ENCODE measurements at regions not wholly inside any gene's neighbourhood (a gene's known extent, or its start where the extent isn't known, plus 50 kb on each side); places are given as distances from the start of the nearest gene placed in this dataset.

DNA sequence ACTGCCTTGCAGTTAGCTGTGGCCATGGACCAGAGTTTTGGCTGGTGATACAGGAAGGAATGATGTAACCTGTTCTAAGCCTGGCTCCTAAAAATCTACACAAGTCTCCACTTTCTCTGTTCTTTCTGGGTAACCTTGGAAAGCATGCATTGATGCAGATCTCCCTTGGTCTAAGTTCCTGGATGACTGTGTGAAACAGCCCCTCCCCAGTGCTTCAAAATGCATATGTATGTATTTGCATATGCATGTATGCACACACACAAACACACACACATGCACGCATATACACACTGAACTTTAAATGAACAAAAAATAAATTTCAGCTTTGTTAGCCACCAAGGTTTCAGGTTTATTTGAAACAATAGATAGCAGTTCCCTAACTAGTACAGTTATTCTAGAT, 296.1 kb downstream of the OSR1 start:
- Histone ChIP-seq H3K36me3 (ENCODE audit: control insufficient read depth, insufficient read depth, low read length) (no peaks in the 10 kb centered on the region), H3K9ac (ENCODE audit: insufficient read depth in 1 of 2, low read depth in 2 of 2, low read length in 2 of 2) (no peak overlapping the region), H3K27ac (ENCODE audit: extremely low read depth, low read depth, low read length) (no peak overlapping the region), H3K9me3 (replicated peaks; ENCODE audit: control insufficient read depth, insufficient read depth, low read depth, low read length) (no peaks in the 10 kb centered on the region; the same call in 1 of the 2 replicates), H3K79me2 (ENCODE audit: control insufficient read depth, insufficient read depth, low read length) (no peaks in the 10 kb centered on the region), H3K9me1 (ENCODE audit: control insufficient read depth, insufficient read depth, low read length) (no peaks in the 10 kb centered on the region), H4K20me1 (replicated peaks; ENCODE audit: control insufficient read depth, insufficient read depth, low read length) (no peaks in the 10 kb centered on the region), H3K4me1 (replicated peaks in 1 of 2; ENCODE audit: control insufficient read depth in 2 of 2, insufficient read depth in 2 of 2, low read length in 2 of 2) (no peaks in the 10 kb centered on the region), H3K4me3 (no peak overlapping the region), H2AFZ (ENCODE audit: low read depth, low read length) (no peak overlapping the region), H3K27me3 (ENCODE audit: control insufficient read depth in 2 of 2, insufficient read depth in 2 of 2, low read length in 2 of 2) (no peaks in the 10 kb centered on the region), H3K4me2 (ENCODE audit: insufficient read depth, low read length) (no peak overlapping the region)
- FAIRE-seq (no peak), ATAC-seq (no peak), DNase-seq (ENCODE audit: extremely low read depth in 1 of 4, low spot score in 3 of 4) (no peak)
- intact Hi-C loops (cut with micrococcal nuclease) (no loop called here), in situ Hi-C loops (cut with MboI) (no loop called here)
- TF ChIP-seq, protein P1, sequence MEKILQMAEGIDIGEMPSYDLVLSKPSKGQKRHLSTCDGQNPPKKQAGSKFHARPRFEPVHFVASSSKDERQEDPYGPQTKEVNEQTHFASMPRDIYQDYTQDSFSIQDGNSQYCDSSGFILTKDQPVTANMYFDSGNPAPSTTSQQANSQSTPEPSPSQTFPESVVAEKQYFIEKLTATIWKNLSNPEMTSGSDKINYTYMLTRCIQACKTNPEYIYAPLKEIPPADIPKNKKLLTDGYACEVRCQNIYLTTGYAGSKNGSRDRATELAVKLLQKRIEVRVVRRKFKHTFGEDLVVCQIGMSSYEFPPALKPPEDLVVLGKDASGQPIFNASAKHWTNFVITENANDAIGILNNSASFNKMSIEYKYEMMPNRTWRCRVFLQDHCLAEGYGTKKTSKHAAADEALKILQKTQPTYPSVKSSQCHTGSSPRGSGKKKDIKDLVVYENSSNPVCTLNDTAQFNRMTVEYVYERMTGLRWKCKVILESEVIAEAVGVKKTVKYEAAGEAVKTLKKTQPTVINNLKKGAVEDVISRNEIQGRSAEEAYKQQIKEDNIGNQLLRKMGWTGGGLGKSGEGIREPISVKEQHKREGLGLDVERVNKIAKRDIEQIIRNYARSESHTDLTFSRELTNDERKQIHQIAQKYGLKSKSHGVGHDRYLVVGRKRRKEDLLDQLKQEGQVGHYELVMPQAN (IDR thresholded peaks at IDR 0.05; ENCODE audit: borderline replicate concordance): no peak
- CTCF ChIA-PET (ENCODE audit: low intra/inter-chr PET ratio): no interaction called here
- BruUV-seq (replicated peaks): no TSS peak
- POLR2A ChIA-PET: no interaction called here
- 0% methylated on average over 1 of the region's 1 CpG for WGBS (ENCODE audit: insufficient coverage, low coverage, missing lambda C conversion rate)

DNA sequence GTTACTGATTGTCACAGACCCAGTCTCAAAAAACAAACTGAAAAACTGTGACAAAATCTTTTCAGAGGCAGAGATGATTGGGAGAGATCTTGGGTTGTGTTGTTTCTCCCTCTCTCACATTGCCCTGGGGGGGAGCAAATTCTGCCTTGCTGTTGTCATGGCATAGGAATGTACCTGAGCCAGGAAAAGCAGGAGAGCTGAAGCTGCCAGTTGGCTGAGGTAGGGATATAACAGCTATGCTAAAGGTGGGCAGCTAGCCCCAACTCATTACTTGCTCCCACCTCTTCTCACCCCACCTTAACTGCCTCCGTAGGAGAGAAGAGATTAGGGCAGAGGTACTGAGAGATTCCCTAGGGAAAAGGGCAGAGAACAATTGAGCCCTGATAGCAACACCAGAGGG, 299.3 kb downstream of the OSR1 start:
- FAIRE-seq: no peak
- TF ChIP-seq, protein P2, sequence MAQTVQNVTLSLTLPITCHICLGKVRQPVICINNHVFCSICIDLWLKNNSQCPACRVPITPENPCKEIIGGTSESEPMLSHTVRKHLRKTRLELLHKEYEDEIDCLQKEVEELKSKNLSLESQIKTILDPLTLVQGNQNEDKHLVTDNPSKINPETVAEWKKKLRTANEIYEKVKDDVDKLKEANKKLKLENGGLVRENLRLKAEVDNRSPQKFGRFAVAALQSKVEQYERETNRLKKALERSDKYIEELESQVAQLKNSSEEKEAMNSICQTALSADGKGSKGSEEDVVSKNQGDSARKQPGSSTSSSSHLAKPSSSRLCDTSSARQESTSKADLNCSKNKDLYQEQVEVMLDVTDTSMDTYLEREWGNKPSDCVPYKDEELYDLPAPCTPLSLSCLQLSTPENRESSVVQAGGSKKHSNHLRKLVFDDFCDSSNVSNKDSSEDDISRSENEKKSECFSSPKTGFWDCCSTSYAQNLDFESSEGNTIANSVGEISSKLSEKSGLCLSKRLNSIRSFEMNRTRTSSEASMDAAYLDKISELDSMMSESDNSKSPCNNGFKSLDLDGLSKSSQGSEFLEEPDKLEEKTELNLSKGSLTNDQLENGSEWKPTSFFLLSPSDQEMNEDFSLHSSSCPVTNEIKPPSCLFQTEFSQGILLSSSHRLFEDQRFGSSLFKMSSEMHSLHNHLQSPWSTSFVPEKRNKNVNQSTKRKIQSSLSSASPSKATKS (CRISPR knock-in tag; IDR thresholded peaks at IDR 0.05): no peak
- TF ChIP-seq EZH2 (IDR thresholded peaks at IDR 0.05; ENCODE audit: borderline replicate concordance, low read depth, low read length) (no peak), MED1 (CRISPR knock-in tag; IDR thresholded peaks at IDR 0.05; ENCODE audit: borderline replicate concordance) (no peak), HDAC8 (tag; IDR thresholded peaks at IDR 0.05) (no peak), NFXL1 (CRISPR knock-in tag; IDR thresholded peaks at IDR 0.05) (no peak), SRSF7 (optimal IDR thresholded peaks at IDR 0.05; ENCODE audit: low read depth, low read length) (no peak), DPF2 (IDR thresholded peaks at IDR 0.05) (no peak)
- WGBS (ENCODE audit: insufficient coverage, low coverage, missing lambda C conversion rate): 0% methylated on average over 1 of the region's 1 CpG
- no peaks in the 10 kb centered on the region for H3K36me3 ChIP-seq (ENCODE audit: control insufficient read depth, insufficient read depth, low read length)
- H3K9me1 ChIP-seq (ENCODE audit: control insufficient read depth, insufficient read depth, low read length): no peaks in the 10 kb centered on the region
- no peaks in the 10 kb centered on the region for H4K20me1 ChIP-seq (replicated peaks; ENCODE audit: control insufficient read depth, insufficient read depth, low read length)
- no peaks in the 10 kb centered on the region for H3K4me1 ChIP-seq (replicated peaks in 1 of 2; ENCODE audit: control insufficient read depth in 2 of 2, insufficient read depth in 2 of 2, low read length in 2 of 2)
- intact Hi-C loops (cut with micrococcal nuclease): no loop called here
- BruUV-seq (replicated peaks): no TSS peak
- CTCF ChIA-PET (ENCODE audit: low intra/inter-chr PET ratio): no interaction called here
- POLR2A ChIA-PET: no interaction called here
- H2AFZ ChIP-seq (ENCODE audit: low read depth, low read length): no peak overlapping the region
- no peak overlapping the region for H3K4me3 ChIP-seq
- no peaks in the 10 kb centered on the region for H3K27me3 ChIP-seq (ENCODE audit: control insufficient read depth in 2 of 2, insufficient read depth in 2 of 2, low read length in 2 of 2)
- H3K4me2 ChIP-seq (ENCODE audit: insufficient read depth, low read length): no peak overlapping the region
- in situ Hi-C loops (cut with MboI): no loop called here
- no peaks in the 10 kb centered on the region; the same call in 1 of the 2 replicates for H3K9me3 ChIP-seq (replicated peaks; ENCODE audit: control insufficient read depth, insufficient read depth, low read depth, low read length)
- ATAC-seq: no peak
- no peak overlapping the region for H3K27ac ChIP-seq (ENCODE audit: extremely low read depth, low read depth, low read length)
- H3K9ac ChIP-seq (ENCODE audit: insufficient read depth in 1 of 2, low read depth in 2 of 2, low read length in 2 of 2): no peak overlapping the region
- H3K79me2 ChIP-seq (ENCODE audit: control insufficient read depth, insufficient read depth, low read length): no peaks in the 10 kb centered on the region
- DNase-seq (ENCODE audit: extremely low read depth in 1 of 4, low spot score in 3 of 4): no peak
